ENCODE measurements at regions not wholly inside any gene's neighbourhood (a gene's known extent, or its start where the extent isn't known, plus 50 kb on each side); places are given as distances from the start of the nearest gene placed in this dataset.
"Not testable (repeated sequence)": the region's sequence is repeated elsewhere in the genome, so short reads cannot be mapped to it uniquely, and the experiment has no call there.

- no peak overlapping the region for H2AFZ ChIP-seq (ENCODE audit: low read length, unreplicated experiment)
- H3K4me1 ChIP-seq (ENCODE audit: control insufficient read depth, insufficient read depth, low read length, unreplicated experiment): no peaks in the 10 kb centered on the region
- H3K36me3 ChIP-seq (ENCODE audit: insufficient read depth, low read length): no peaks in the 10 kb centered on the region
- no peak overlapping the region for H3K27ac ChIP-seq (ENCODE audit: low read depth, low read length)
- no peaks in the 10 kb centered on the region for H3K79me2 ChIP-seq (ENCODE audit: control insufficient read depth, insufficient read depth, low read length, unreplicated experiment)
- no peak overlapping the region for H3K4me3 ChIP-seq (ENCODE audit: low read depth, low read length)
- no peaks in the 10 kb centered on the region for H3K27me3 ChIP-seq (ENCODE audit: insufficient read depth, low read length)
Observed at GRCh38 chr4:164318350-164318749, 435.6 kb upstream of the SMIM31 start.

- H3K27me3 ChIP-seq (ENCODE audit: insufficient read depth, low read length): no peaks in the 10 kb centered on the region
- H3K4me1 ChIP-seq (ENCODE audit: control insufficient read depth, insufficient read depth, low read length, unreplicated experiment): no peaks in the 10 kb centered on the region
- H3K27ac ChIP-seq (ENCODE audit: low read depth, low read length): no peak overlapping the region
- no peak overlapping the region for H3K4me3 ChIP-seq (ENCODE audit: low read depth, low read length)
- no peaks in the 10 kb centered on the region for H3K36me3 ChIP-seq (ENCODE audit: insufficient read depth, low read length)
- no peak overlapping the region for H2AFZ ChIP-seq (ENCODE audit: low read length, unreplicated experiment)
- H3K79me2 ChIP-seq (ENCODE audit: control insufficient read depth, insufficient read depth, low read length, unreplicated experiment): no peaks in the 10 kb centered on the region
Observed at GRCh38 chr4:164319688-164320087, 434.2 kb upstream of the SMIM31 start.

- H3K79me2 ChIP-seq (ENCODE audit: control insufficient read depth, insufficient read depth, low read length, unreplicated experiment): no peaks in the 10 kb centered on the region
- H3K4me3 ChIP-seq (ENCODE audit: low read depth, low read length): no peak overlapping the region
- no peak overlapping the region for H2AFZ ChIP-seq (ENCODE audit: low read length, unreplicated experiment)
- H3K27me3 ChIP-seq (ENCODE audit: insufficient read depth, low read length): no peaks in the 10 kb centered on the region
- H3K36me3 ChIP-seq (ENCODE audit: insufficient read depth, low read length): no peaks in the 10 kb centered on the region
- no peak overlapping the region for H3K27ac ChIP-seq (ENCODE audit: low read depth, low read length)
- no peaks in the 10 kb centered on the region for H3K4me1 ChIP-seq (ENCODE audit: control insufficient read depth, insufficient read depth, low read length, unreplicated experiment)
Observed at GRCh38 chr4:164320847-164321246, 433.1 kb upstream of the SMIM31 start.

- Histone ChIP-seq H3K4me3 (ENCODE audit: low read depth, low read length) (no peak overlapping the region), H3K79me2 (ENCODE audit: control insufficient read depth, insufficient read depth, low read length, unreplicated experiment) (no peaks in the 10 kb centered on the region), H3K4me1 (ENCODE audit: control insufficient read depth, insufficient read depth, low read length, unreplicated experiment) (no peaks in the 10 kb centered on the region), H3K27ac (ENCODE audit: low read depth, low read length) (no peak overlapping the region), H3K27me3 (ENCODE audit: insufficient read depth, low read length) (no peaks in the 10 kb centered on the region), H3K36me3 (ENCODE audit: insufficient read depth, low read length) (no peaks in the 10 kb centered on the region), H2AFZ (ENCODE audit: low read length, unreplicated experiment) (no peak overlapping the region)
Observed at GRCh38 chr4:164326056-164326455, 427.9 kb upstream of the SMIM31 start.

GRCh38 chr4:164337219-164337944 lies 416.5 kb upstream of the SMIM31 start:
- no peak overlapping the region for H3K4me3 ChIP-seq (ENCODE audit: low read depth, low read length)
- H2AFZ ChIP-seq (ENCODE audit: low read length, unreplicated experiment): no peak overlapping the region
- H3K27ac ChIP-seq (ENCODE audit: low read depth, low read length): no peak overlapping the region
- H3K27me3 ChIP-seq (ENCODE audit: insufficient read depth, low read length): no peaks in the 10 kb centered on the region
- no peaks in the 10 kb centered on the region for H3K36me3 ChIP-seq (ENCODE audit: insufficient read depth, low read length)
- H3K79me2 ChIP-seq (ENCODE audit: control insufficient read depth, insufficient read depth, low read length, unreplicated experiment): no peaks in the 10 kb centered on the region
- no peaks in the 10 kb centered on the region for H3K4me1 ChIP-seq (ENCODE audit: control insufficient read depth, insufficient read depth, low read length, unreplicated experiment)

GRCh38 chr4:164343472-164343976 lies 410.4 kb upstream of the SMIM31 start:
- H2AFZ ChIP-seq (ENCODE audit: low read length, unreplicated experiment): no peak overlapping the region
- H3K4me1 ChIP-seq (ENCODE audit: control insufficient read depth, insufficient read depth, low read length, unreplicated experiment): no peaks in the 10 kb centered on the region
- no peak overlapping the region for H3K4me3 ChIP-seq (ENCODE audit: low read depth, low read length)
- H3K27ac ChIP-seq (ENCODE audit: low read depth, low read length): no peak overlapping the region
- no peaks in the 10 kb centered on the region for H3K79me2 ChIP-seq (ENCODE audit: control insufficient read depth, insufficient read depth, low read length, unreplicated experiment)
- no peaks in the 10 kb centered on the region for H3K36me3 ChIP-seq (ENCODE audit: insufficient read depth, low read length)
- H3K27me3 ChIP-seq (ENCODE audit: insufficient read depth, low read length): no peaks in the 10 kb centered on the region

GRCh38 chr4:164345756-164346155 lies 408.2 kb upstream of the SMIM31 start:
- no peak overlapping the region for H3K27ac ChIP-seq (ENCODE audit: low read depth, low read length)
- H3K79me2 ChIP-seq (ENCODE audit: control insufficient read depth, insufficient read depth, low read length, unreplicated experiment): no peaks in the 10 kb centered on the region

GRCh38 chr4:164350061-164350460 lies 403.9 kb upstream of the SMIM31 start:
- Histone ChIP-seq H3K36me3 (ENCODE audit: insufficient read depth, low read length) (no peaks in the 10 kb centered on the region), H3K27ac (ENCODE audit: low read depth, low read length) (no peak overlapping the region), H3K4me3 (ENCODE audit: low read depth, low read length) (no peak overlapping the region), H3K27me3 (ENCODE audit: insufficient read depth, low read length) (no peaks in the 10 kb centered on the region), H3K4me1 (ENCODE audit: control insufficient read depth, insufficient read depth, low read length, unreplicated experiment) (no peaks in the 10 kb centered on the region), H2AFZ (ENCODE audit: low read length, unreplicated experiment) (no peak overlapping the region), H3K79me2 (ENCODE audit: control insufficient read depth, insufficient read depth, low read length, unreplicated experiment) (no peaks in the 10 kb centered on the region)

More at GRCh38 chr4:164345756-164346155, 408.2 kb upstream of the SMIM31 start:
- Histone ChIP-seq H3K4me1 (ENCODE audit: control insufficient read depth, insufficient read depth, low read length, unreplicated experiment) (no peaks in the 10 kb centered on the region), H2AFZ (ENCODE audit: low read length, unreplicated experiment) (no peak overlapping the region), H3K4me3 (ENCODE audit: low read depth, low read length) (no peak overlapping the region), H3K27me3 (ENCODE audit: insufficient read depth, low read length) (no peaks in the 10 kb centered on the region), H3K36me3 (ENCODE audit: insufficient read depth, low read length) (no peaks in the 10 kb centered on the region)

- H2AFZ ChIP-seq (ENCODE audit: low read length, unreplicated experiment); H3K4me1 ChIP-seq (ENCODE audit: control insufficient read depth, insufficient read depth, low read length, unreplicated experiment); H3K36me3 ChIP-seq (ENCODE audit: insufficient read depth, low read length); H3K79me2 ChIP-seq (ENCODE audit: control insufficient read depth, insufficient read depth, low read length, unreplicated experiment); H3K27ac ChIP-seq (ENCODE audit: low read depth, low read length); H3K27me3 ChIP-seq (ENCODE audit: insufficient read depth, low read length); H3K4me3 ChIP-seq (ENCODE audit: low read depth, low read length): not testable (repeated sequence)
Observed at GRCh38 chr4:164350716-164351115, 403.2 kb upstream of the SMIM31 start.

- H3K4me3 ChIP-seq (ENCODE audit: low read depth, low read length): no peak overlapping the region
- no peaks in the 10 kb centered on the region for H3K4me1 ChIP-seq (ENCODE audit: control insufficient read depth, insufficient read depth, low read length, unreplicated experiment)
- no peaks in the 10 kb centered on the region for H3K79me2 ChIP-seq (ENCODE audit: control insufficient read depth, insufficient read depth, low read length, unreplicated experiment)
- H3K36me3 ChIP-seq (ENCODE audit: insufficient read depth, low read length): no peaks in the 10 kb centered on the region
- H2AFZ ChIP-seq (ENCODE audit: low read length, unreplicated experiment): no peak overlapping the region
- H3K27me3 ChIP-seq (ENCODE audit: insufficient read depth, low read length): no peaks in the 10 kb centered on the region
- no peak overlapping the region for H3K27ac ChIP-seq (ENCODE audit: low read depth, low read length)
Observed at GRCh38 chr4:164357957-164358356, 396.0 kb upstream of the SMIM31 start.

GRCh38 chr4:164358400-164358799 lies 395.5 kb upstream of the SMIM31 start:
- no peak overlapping the region for H3K27ac ChIP-seq (ENCODE audit: low read depth, low read length)
- H3K4me1 ChIP-seq (ENCODE audit: control insufficient read depth, insufficient read depth, low read length, unreplicated experiment): no peaks in the 10 kb centered on the region
- no peaks in the 10 kb centered on the region for H3K79me2 ChIP-seq (ENCODE audit: control insufficient read depth, insufficient read depth, low read length, unreplicated experiment)
- no peak overlapping the region for H2AFZ ChIP-seq (ENCODE audit: low read length, unreplicated experiment)
- H3K4me3 ChIP-seq (ENCODE audit: low read depth, low read length): no peak overlapping the region
- no peaks in the 10 kb centered on the region for H3K27me3 ChIP-seq (ENCODE audit: insufficient read depth, low read length)
- no peaks in the 10 kb centered on the region for H3K36me3 ChIP-seq (ENCODE audit: insufficient read depth, low read length)

Data from ACC112 (cell line).